SU-DHL-6 (cell line): ENCODE measurements at regions not wholly inside any gene's neighbourhood (a gene's known extent, or its start where the extent isn't known, plus 50 kb on each side); places are given as distances from the start of the nearest gene placed in this dataset.

Source experiments
- H2AFZ ChIP-seq: fragments of 200-600 bp; sonication (generic); 2 replicates; pipeline ENCODE4 v1.6.1; 2014; ENCODE audit warnings: low read depth, mild to moderate bottlenecking, moderate library complexity, mixed read lengths, antibody characterized with exemption, low read length; ENCODE audit not compliant: severe bottlenecking
- H3F3A ChIP-seq: fragments of 200-600 bp; shearing (Covaris generic); 2 replicates; pipeline ENCODE4 v1.6.0; 2016; ENCODE audit warnings: antibody characterized with exemption, mild to moderate bottlenecking; ENCODE audit not compliant: insufficient read depth
- H3K27ac ChIP-seq: fragments of 200-600 bp; sonication (generic); 2 replicates; pipeline ENCODE4 v1.5.1; 2016; ENCODE audit warnings: low read depth, mild to moderate bottlenecking, low read length, moderate library complexity, mixed read lengths
- H3K27me3 ChIP-seq: fragments of 200-600 bp; sonication (generic), shearing (Covaris generic); 2 replicates; pipeline ENCODE4 v1.6.0; 2014; ENCODE audit warnings: mild to moderate bottlenecking, low read length
- H3K36me3 ChIP-seq: fragments of 200-600 bp; sonication (generic); 2 replicates; pipeline ENCODE4 v1.6.1; 2014; ENCODE audit warnings: mild to moderate bottlenecking, low read length, mixed read lengths
- H3K4me2 ChIP-seq: fragments of 300-600, 200-600 bp; shearing (Covaris generic), sonication (generic); 2 replicates; pipeline ENCODE4 v1.6.0; 2014; ENCODE audit warnings: low read length, low read depth, mild to moderate bottlenecking; ENCODE audit not compliant: poor library complexity, severe bottlenecking
- H3K4me3 ChIP-seq: fragments of 200-600 bp; sonication (generic); 2 replicates; pipeline ENCODE4 v1.5.1; 2014; ENCODE audit warnings: antibody characterized with exemption, low read length, mild to moderate bottlenecking, mixed read lengths; ENCODE audit not compliant: insufficient read depth, poor library complexity, severe bottlenecking
- H3K79me2 ChIP-seq: fragments of 200-600 bp; sonication (generic); 2 replicates; pipeline ENCODE4 v1.6.1; 2014; ENCODE audit warnings: mild to moderate bottlenecking, low read length, moderate library complexity; ENCODE audit not compliant: insufficient read depth
- H3K9ac ChIP-seq: fragments of 200-600 bp; sonication (generic); 2 replicates; pipeline ENCODE4 v1.7.0; 2014; ENCODE audit warnings: mild to moderate bottlenecking, low read length
- H3K9me2 ChIP-seq: fragments of 200-600 bp; sonication (generic); replicated peaks from 2 replicates; pipeline ENCODE4 v1.6.1; 2014; ENCODE audit warnings: low read length; ENCODE audit not compliant: insufficient read depth
- H3K9me3 ChIP-seq: fragments of 200-600 bp; sonication (generic); 2 replicates; pipeline ENCODE4 v1.6.1; 2014; ENCODE audit warnings: low read length, mixed read lengths; ENCODE audit not compliant: insufficient read depth
- H4K20me1 ChIP-seq: fragments of 200-600 bp; sonication (generic); 2 replicates; pipeline ENCODE4 v1.6.1; 2014; ENCODE audit warnings: low read depth, mild to moderate bottlenecking, antibody characterized with exemption, low read length, moderate library complexity, mixed read lengths
- CTCF ChIP-seq: fragments of 200-600 bp; sonication (generic); IDR thresholded peaks from one replicate; pipeline ENCODE4 v1.5.1; 2017; ENCODE audit warnings: antibody characterized with exemption, mild to moderate bottlenecking, low read length, moderate library complexity; ENCODE audit not compliant: insufficient read depth, poor library complexity, severe bottlenecking
- EZH2phosphoT487 ChIP-seq: fragments of 200-600 bp; sonication (generic), shearing (Covaris generic); conservative IDR thresholded peaks from 2 replicates; pipeline ENCODE4 v1.6.1; 2018; ENCODE audit warnings: mild to moderate bottlenecking, antibody characterized with exemption, low read length, moderate library complexity, mixed read lengths

- Histone ChIP-seq H3K9me3 (no peaks in the 10 kb centered on the region), H2AFZ (no peak overlapping the region), H4K20me1 (no peaks in the 10 kb centered on the region), H3K27ac (no peak overlapping the region), H3K9ac (no peak overlapping the region), H3K4me3 (no peak overlapping the region), H3K27me3 (no peaks in the 10 kb centered on the region), H3K36me3 (no peaks in the 10 kb centered on the region), H3K79me2 (no peaks in the 10 kb centered on the region), H3K9me2 (no peaks in the 10 kb centered on the region), H3F3A (no peaks in the 10 kb centered on the region), H3K4me2 (no peak overlapping the region)
- TF ChIP-seq EZH2phosphoT487 = no peak
Observed at GRCh38 chr2:121086450-121086849, 198.6 kb downstream of the TFCP2L1 start.

- Histone ChIP-seq H3K36me3 (no peaks in the 10 kb centered on the region), H3K9me3 (no peaks in the 10 kb centered on the region), H4K20me1 (no peaks in the 10 kb centered on the region), H3F3A (no peaks in the 10 kb centered on the region), H3K27me3 (no peaks in the 10 kb centered on the region), H3K4me2 (no peak overlapping the region), H3K9ac (no peak overlapping the region), H3K9me2 (no peaks in the 10 kb centered on the region), H3K4me3 (no peak overlapping the region), H2AFZ (no peak overlapping the region), H3K79me2 (no peaks in the 10 kb centered on the region), H3K27ac (no peak overlapping the region)
- TF ChIP-seq EZH2phosphoT487 (no peak), CTCF (no peak)
Observed at GRCh38 chr2:121087117-121087516, 197.9 kb downstream of the TFCP2L1 start.

GRCh38 chr2:121088251-121089165 is 196.5 kb downstream of the TFCP2L1 start:
- Histone ChIP-seq H4K20me1 (no peaks in the 10 kb centered on the region), H3F3A (no peaks in the 10 kb centered on the region), H3K4me2 (no peak overlapping the region), H2AFZ (no peak overlapping the region), H3K9me2 (no peaks in the 10 kb centered on the region), H3K36me3 (no peaks in the 10 kb centered on the region), H3K27me3 (no peaks in the 10 kb centered on the region), H3K79me2 (no peaks in the 10 kb centered on the region), H3K27ac (no peak overlapping the region), H3K4me3 (no peak overlapping the region), H3K9me3 (no peaks in the 10 kb centered on the region), H3K9ac (no peak overlapping the region)
- no peak for TF ChIP-seq EZH2phosphoT487
- no peak for TF ChIP-seq CTCF

GRCh38 chr2:121089166-121089510 is 195.9 kb downstream of the TFCP2L1 start:
- H3K9me3 ChIP-seq = no peaks in the 10 kb centered on the region
- no peaks in the 10 kb centered on the region for H4K20me1 ChIP-seq
- H3K9ac ChIP-seq = no peak overlapping the region
- H3K27ac ChIP-seq = no peak overlapping the region
- H3F3A ChIP-seq = no peaks in the 10 kb centered on the region
- H3K79me2 ChIP-seq = no peaks in the 10 kb centered on the region
- TF ChIP-seq EZH2phosphoT487 (no peak), CTCF (no peak)
- H3K9me2 ChIP-seq = no peaks in the 10 kb centered on the region
- H3K4me3 ChIP-seq = no peak overlapping the region
- H2AFZ ChIP-seq = no peak overlapping the region
- H3K27me3 ChIP-seq = no peaks in the 10 kb centered on the region
- no peaks in the 10 kb centered on the region for H3K36me3 ChIP-seq
- H3K4me2 ChIP-seq = no peak overlapping the region
